Midbrain (tissue), 1 donor: ENCODE measurements at regions not wholly inside any gene's neighbourhood (a gene's known extent, or its start where the extent isn't known, plus 50 kb on each side); places are given as distances from the start of the nearest gene placed in this dataset.
A peak's percentile ranks its signal among the peaks of the same experiment; 100 is the strongest.
"Not testable (repeated sequence)": the region's sequence is repeated elsewhere in the genome, so short reads cannot be mapped to it uniquely, and the experiment has no call there.

Experiments used
- DNase-seq: peaks from one replicate; lab custom pipeline; 2025; lab: John Stamatoyannopoulos, UW

DNA sequence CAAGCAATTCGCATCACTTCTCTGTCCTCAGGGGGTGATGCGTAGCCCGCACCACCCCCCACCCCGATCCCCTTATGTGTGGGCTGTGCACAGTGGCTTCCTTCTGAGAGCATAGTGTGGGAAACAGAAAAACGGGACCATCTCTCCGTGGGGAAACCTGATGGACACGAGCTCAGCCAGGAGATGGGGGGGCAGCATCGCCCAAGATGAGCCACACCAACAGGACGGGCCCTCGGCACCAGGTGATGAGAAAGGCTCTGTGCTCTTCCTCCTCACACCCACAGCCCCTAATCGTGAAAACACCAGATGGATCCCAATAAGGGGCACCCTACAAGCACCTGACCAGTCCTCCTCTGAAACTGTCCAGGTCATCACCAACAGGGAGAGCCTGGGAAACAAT is 153.6 kb downstream of the SHANK2 start:
- DNase-seq: no peak

GRCh38 chr11:71097506-71098240 is 154.7 kb downstream of the SHANK2 start:
- DNase-seq: no peak

- no peak for DNase-seq
Observed at GRCh38 chr11:71096751-71097388, 155.5 kb downstream of the SHANK2 start.

GRCh38 chr11:71095294-71095850 is 157.0 kb downstream of the SHANK2 start:
- DNase-seq: peak; percentile 0

DNA sequence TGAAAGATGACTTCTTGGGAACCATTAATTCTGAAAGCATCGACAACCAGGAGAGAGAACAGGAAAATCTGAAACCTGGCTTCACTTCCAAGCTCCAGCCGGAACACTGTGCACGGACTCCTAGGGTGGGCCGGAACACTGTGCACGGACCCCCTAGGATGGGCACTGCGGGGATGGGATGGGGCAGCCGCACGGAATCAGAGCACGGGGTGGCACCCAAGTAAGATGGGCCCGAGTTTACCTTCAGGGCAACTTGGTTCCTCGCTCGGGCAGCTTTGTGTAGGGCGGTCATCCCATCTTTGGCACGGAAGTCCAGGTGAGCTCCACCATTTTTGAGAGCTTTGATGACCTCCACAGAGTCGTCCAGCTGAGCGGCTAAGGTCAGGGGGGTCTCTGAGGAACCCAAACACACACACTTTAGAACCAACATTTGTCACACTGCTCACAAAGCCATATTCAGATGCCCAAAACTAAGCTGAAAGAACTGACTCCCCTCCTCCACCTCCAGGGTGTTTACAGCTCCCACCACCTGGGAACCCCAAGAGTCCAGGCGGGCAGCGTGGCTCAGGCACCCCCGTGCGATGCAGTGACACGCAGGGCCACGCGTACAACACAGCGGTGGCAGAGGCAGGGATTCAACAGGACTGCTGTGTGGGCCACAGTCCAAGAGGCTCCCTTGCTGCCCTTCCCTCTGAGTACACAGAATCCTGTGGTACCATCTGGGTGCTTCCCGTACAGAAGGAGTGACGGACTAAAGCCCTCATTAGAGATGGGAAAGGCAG is 157.9 kb downstream of the SHANK2 start:
- DNase-seq: no peak

DNA sequence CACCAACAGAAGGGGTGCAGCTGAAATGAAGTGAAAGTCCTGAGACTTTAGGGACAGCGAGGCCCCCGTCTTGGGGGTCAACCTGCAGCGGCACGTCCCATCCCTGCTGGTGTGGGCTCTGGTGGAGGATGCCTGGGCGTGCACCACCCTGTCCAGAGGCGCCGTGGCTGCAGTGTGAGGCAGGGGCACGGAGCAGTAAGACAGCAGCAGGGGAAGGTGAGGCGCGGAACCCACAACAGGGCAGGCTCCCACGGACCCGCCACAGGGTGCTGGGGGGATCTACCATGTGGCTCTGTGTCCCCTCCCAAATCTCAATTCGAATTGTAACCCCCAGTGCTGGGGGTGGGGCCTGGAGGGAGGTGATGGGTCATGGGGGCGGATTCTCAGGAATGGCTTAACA is 158.6 kb downstream of the SHANK2 start:
- DNase-seq: no peak

DNA sequence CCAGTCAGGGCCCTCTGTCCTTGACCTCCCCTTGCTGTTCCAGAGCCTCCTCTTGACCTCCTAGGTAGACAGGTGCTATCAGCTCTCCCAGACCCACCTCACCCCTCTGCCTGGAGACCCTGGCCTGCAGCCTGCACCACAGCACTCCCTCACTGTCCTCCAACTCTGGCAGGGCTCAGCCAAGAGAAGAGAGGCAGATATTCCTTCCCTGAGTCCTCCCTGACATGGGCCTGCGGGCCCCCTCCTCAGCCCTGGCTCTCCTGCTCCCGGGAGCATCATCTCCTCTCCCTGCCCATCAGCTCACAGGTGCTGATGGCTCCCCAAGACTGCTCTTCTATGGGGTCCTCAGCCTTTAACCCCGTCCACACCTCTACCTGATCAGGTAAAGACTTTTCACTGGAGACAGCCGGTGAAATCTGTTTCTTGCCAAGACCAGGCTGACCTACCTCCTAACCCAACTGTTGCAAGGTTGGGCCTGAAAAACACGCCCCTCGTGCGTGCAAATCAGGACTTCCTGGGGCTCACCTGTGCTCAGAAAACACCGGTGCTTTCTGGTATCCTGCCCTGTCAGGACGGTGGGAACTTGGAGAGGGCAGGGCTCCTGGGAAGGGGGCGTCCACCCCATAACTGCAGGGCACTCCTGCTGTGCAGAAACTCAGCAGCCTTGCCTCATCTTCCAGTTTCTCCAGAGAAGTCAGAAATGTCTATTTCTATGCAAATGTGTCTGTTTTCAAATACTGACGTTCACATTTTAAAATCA is 160.7 kb downstream of the SHANK2 start:
- no peak for DNase-seq

DNA sequence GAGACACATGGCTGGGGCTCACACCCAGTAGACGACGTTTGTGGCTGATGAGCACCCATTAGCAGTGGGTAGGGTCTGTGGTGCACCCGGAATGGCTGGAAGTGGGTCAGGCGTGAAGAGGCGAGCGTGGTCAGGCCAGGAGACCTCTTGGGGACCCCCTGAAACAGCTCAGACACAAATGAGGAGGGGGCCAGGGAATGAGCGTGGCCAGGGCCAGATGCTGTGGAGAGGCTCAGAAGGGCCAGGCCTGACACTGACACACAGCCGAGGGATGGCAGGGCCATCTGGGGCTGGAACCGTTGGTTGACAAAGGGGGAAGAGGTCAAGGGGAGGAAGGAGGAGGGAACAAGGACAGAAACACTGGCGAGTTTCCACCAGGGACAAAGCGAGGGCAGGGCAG is 162.8 kb downstream of the SHANK2 start:
- no peak for DNase-seq

GRCh38 chr11:71088314-71089215 is 163.8 kb downstream of the SHANK2 start:
- not testable (repeated sequence) for DNase-seq

DNA sequence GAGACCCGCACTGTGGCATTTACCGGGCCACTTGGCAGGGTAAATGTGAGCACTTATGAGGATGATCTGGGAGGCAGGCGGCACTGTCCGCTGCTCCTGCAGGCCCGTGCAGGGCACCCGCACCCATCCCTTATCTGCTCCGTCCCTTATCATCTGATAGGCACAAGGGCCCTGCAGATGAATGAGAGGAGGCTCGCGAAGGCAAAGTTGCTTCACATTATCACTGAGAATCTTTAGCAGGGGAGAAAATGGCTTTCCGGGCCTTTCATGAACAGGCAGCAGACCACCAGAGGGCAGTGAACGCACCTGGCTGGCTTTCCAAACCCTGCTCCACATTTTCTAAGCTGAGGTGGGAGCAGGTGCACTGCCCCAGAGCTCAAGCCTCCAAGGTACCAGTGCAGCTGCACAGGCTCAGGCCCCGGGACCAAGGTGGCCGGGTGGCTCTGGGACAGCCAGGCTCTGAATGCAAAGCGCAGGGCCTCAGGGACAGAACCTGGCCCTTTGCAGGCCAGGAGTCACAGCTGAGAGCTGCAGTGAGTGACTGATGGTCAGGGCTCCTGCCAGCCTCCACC is 165.6 kb downstream of the SHANK2 start:
- no peak for DNase-seq

DNA sequence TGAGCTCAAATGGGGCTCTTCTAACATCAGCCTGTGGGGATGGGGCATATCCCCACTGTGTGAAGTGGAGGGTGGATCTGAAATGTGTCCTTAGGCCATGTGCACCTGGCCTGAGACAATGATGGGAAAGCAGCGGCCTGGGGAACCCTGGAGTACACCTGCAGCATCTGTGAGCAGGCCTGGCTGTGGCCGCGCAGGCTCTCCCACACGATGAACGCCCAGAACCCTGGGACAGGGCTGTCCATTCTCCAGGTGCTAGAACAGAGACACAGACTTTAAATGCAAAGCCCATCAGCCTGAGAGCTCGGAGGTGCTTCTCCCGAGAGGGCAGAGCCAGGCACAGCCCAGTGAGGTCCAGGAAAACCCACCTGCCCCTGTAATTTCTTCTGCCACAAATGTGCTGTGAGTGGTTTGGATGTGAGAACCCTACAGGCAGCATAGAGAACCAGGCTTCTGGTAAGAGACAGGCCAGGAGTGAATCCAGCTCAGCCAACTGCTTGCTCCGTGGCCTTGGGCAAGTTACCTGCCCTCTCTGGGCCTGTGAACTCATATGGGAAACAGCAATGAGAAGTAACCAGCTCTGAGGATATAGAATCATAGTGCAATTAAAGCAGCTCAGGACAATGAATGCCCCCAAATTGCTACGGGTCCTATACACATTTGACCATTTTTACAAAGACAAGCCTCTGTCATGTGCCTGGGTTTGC is 167.9 kb downstream of the SHANK2 start:
- DNase-seq: no peak

DNA sequence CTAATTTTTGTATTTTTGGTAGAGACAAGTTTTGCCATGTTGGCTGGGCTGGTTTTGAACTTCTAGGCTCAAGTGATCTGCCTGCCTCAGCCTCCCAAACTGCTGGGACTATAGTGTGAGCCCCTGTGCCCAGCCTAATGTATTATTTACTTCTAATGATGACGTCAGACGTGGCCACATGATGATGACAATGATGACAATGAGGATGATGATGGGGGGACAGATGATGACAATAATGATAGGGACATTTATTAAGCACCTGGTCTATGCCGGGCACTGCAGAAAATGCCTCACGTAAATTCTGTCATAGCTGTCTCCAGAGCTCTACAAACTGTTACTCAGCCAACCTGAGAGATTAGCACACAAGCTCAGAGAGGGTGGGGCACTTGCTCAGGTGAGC is 169.3 kb downstream of the SHANK2 start:
- no peak for DNase-seq

GRCh38 chr11:71082454-71082853 is 169.9 kb downstream of the SHANK2 start:
- DNase-seq: no peak

- DNase-seq: no peak
Observed at GRCh38 chr11:71081704-71082230, 170.6 kb downstream of the SHANK2 start.

DNA sequence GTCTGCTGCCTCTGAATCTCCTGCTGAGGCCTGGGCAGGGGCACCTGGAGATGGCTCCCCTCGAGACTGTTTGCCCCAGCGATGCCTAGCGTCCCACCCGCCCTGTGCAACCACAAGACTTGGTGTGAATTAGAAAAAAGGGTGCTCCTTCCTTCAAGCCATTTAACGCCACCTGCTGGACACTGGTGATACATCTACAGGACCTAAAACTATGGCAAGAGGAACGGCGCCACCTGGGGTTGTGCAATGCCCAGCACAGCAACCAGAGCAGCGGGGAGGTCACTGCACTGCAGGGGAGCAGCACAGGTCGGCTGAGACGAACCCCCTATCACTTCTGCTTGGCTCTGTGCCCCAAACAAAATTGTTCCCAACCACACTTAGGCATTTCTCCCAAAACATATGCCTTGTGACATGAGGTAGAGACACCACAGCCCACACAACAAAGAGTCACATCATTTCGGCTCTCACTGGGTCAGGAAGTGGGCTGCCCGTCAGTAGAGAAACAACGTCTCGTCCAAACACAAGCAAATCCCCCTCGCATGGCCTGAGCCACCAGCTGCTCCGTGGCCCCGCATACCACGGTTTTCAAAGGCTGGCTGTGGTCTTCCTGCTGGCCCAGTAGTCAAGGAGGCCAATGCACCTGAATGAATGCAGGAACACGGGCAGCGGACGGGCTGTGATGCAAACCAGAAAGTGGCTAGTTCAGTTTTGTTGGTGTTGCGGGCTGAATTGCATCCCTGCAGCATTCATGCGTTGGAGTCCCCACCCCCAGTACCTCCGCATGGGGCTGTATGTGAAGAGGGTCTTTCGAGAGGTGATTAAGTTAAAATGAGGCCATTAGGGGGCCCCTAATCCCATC is 171.9 kb downstream of the SHANK2 start:
- DNase-seq: peak; percentile 70

DNA sequence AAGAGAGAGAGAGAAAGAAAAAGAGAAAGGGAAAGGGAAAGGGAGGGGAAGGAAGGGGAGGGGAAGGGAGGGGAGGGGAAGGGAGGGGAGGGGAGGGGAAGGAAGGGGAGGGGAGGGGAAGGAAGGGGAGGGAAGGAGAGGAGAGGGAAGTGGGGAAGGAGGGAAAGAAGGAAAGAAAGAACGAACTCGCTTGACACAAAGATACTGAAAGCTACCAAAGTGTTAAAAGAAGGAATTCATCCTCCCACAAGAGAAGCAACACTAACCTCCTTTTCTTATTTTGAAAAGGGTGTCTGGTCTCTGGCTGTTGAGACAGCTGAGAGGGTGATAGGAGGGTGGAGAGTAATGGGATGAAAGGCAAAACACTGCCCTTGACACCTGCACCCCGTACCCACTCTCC is 172.6 kb downstream of the SHANK2 start:
- DNase-seq: no peak

GRCh38 chr11:71078482-71078881 is 173.9 kb downstream of the SHANK2 start:
- no peak for DNase-seq

GRCh38 chr11:71076525-71077304 is 175.7 kb downstream of the SHANK2 start:
- DNase-seq: no peak
